ENCODE measurements at regions not wholly inside any gene's neighbourhood (a gene's known extent, or its start where the extent isn't known, plus 50 kb on each side); places are given as distances from the start of the nearest gene placed in this dataset.

GRCh38 chr10:107986571-107986970 lies 822.1 kb upstream of the SORCS1 start:
- TF ChIP-seq SP1 (IDR thresholded peaks at IDR 0.05): no peak
- TF ChIP-seq LEF1 (IDR thresholded peaks at IDR 0.05; ENCODE audit: borderline replicate concordance): no peak

GRCh38 chr10:107984581-107984980 lies 820.1 kb upstream of the SORCS1 start:
- POLR2A ChIA-PET: no interaction called here
- no peak for DNase-seq (ENCODE audit: extremely low spot score)
- CTCF ChIA-PET: no interaction called here
- TF ChIP-seq ELF4 (IDR thresholded peaks at IDR 0.05) (no peak), ARNT (IDR thresholded peaks at IDR 0.05) (no peak), HDGF (IDR thresholded peaks at IDR 0.05; ENCODE audit: borderline replicate concordance) (no peak), BHLHE40 (IDR thresholded peaks at IDR 0.05; ENCODE audit: borderline replicate concordance) (no peak), SUZ12 (IDR thresholded peaks at IDR 0.05) (no peak), NFRKB (IDR thresholded peaks at IDR 0.05) (no peak), SP1 (IDR thresholded peaks at IDR 0.05) (no peak), LEF1 (IDR thresholded peaks at IDR 0.05; ENCODE audit: borderline replicate concordance) (no peak)

More at GRCh38 chr10:107986571-107986970, 822.1 kb upstream of the SORCS1 start:
- ChIA-PET CTCF (no interaction called here), POLR2A (no interaction called here)
- DNase-seq (ENCODE audit: extremely low spot score): no peak

GRCh38 chr10:107984149-107984548 lies 819.6 kb upstream of the SORCS1 start:
- ChIA-PET CTCF (no interaction called here), POLR2A (no interaction called here)
- no peak for DNase-seq (ENCODE audit: extremely low spot score)
- TF ChIP-seq ARNT (IDR thresholded peaks at IDR 0.05) (no peak), L3MBTL2 (conservative IDR thresholded peaks at IDR 0.05) (no peak), TARDBP (IDR thresholded peaks at IDR 0.05) (no peak), ZNF384 (IDR thresholded peaks at IDR 0.05) (no peak), SUZ12 (IDR thresholded peaks at IDR 0.05) (no peak), FOXK2 (IDR thresholded peaks at IDR 0.05) (no peak), PKNOX1 (IDR thresholded peaks at IDR 0.05) (no peak), BHLHE40 (IDR thresholded peaks at IDR 0.05; ENCODE audit: borderline replicate concordance) (no peak), NFRKB (IDR thresholded peaks at IDR 0.05) (no peak), CTBP1 (IDR thresholded peaks at IDR 0.05; ENCODE audit: borderline replicate concordance) (no peak), LEF1 (IDR thresholded peaks at IDR 0.05; ENCODE audit: borderline replicate concordance) (no peak), SP1 (IDR thresholded peaks at IDR 0.05) (no peak), ELF4 (IDR thresholded peaks at IDR 0.05) (no peak), HDGF (IDR thresholded peaks at IDR 0.05; ENCODE audit: borderline replicate concordance) (no peak), FOXM1 (IDR thresholded peaks at IDR 0.05; ENCODE audit: borderline replicate concordance) (no peak), FOXA1 (IDR thresholded peaks at IDR 0.05) (no peak)

- no peak for TF ChIP-seq LEF1 (IDR thresholded peaks at IDR 0.05; ENCODE audit: borderline replicate concordance)
- no peak for TF ChIP-seq CTBP1 (IDR thresholded peaks at IDR 0.05; ENCODE audit: borderline replicate concordance)
- no peak for TF ChIP-seq L3MBTL2 (conservative IDR thresholded peaks at IDR 0.05)
- no peak for TF ChIP-seq BHLHE40 (IDR thresholded peaks at IDR 0.05; ENCODE audit: borderline replicate concordance)
- TF ChIP-seq TARDBP (IDR thresholded peaks at IDR 0.05): no peak
- TF ChIP-seq FOXM1 (IDR thresholded peaks at IDR 0.05; ENCODE audit: borderline replicate concordance): no peak
- TF ChIP-seq FOXK2 (IDR thresholded peaks at IDR 0.05): no peak
- no peak for TF ChIP-seq FOXA1 (IDR thresholded peaks at IDR 0.05)
- no peak for TF ChIP-seq NFRKB (IDR thresholded peaks at IDR 0.05)
- no peak for TF ChIP-seq HDGF (IDR thresholded peaks at IDR 0.05; ENCODE audit: borderline replicate concordance)
- no peak for TF ChIP-seq ELF4 (IDR thresholded peaks at IDR 0.05)
- POLR2A ChIA-PET: no interaction called here
- DNase-seq (ENCODE audit: extremely low spot score): no peak
- CTCF ChIA-PET: no interaction called here
These were observed 813.9 kb upstream of the SORCS1 start for GRCh38 chr10:107978455-107978854.

- ChIA-PET POLR2A (no interaction called here), CTCF (no interaction called here)
- DNase-seq (ENCODE audit: extremely low spot score): no peak
- TF ChIP-seq ZNF384 (IDR thresholded peaks at IDR 0.05) (no peak), HDGF (IDR thresholded peaks at IDR 0.05; ENCODE audit: borderline replicate concordance) (no peak)
These were observed 807.5 kb upstream of the SORCS1 start for GRCh38 chr10:107971973-107972372.

GRCh38 chr10:107971411-107971810 lies 806.9 kb upstream of the SORCS1 start:
- DNase-seq (ENCODE audit: extremely low spot score): no peak
- TF ChIP-seq HDGF (IDR thresholded peaks at IDR 0.05; ENCODE audit: borderline replicate concordance) (no peak), CTBP1 (IDR thresholded peaks at IDR 0.05; ENCODE audit: borderline replicate concordance) (no peak), SUZ12 (IDR thresholded peaks at IDR 0.05) (no peak), NFRKB (IDR thresholded peaks at IDR 0.05) (no peak), PKNOX1 (IDR thresholded peaks at IDR 0.05) (no peak), FOXM1 (IDR thresholded peaks at IDR 0.05; ENCODE audit: borderline replicate concordance) (no peak), ELF4 (IDR thresholded peaks at IDR 0.05) (no peak), SP1 (IDR thresholded peaks at IDR 0.05) (no peak), ZNF384 (IDR thresholded peaks at IDR 0.05) (no peak), FOXK2 (IDR thresholded peaks at IDR 0.05) (no peak), BHLHE40 (IDR thresholded peaks at IDR 0.05; ENCODE audit: borderline replicate concordance) (no peak)
- POLR2A ChIA-PET: no interaction called here
- CTCF ChIA-PET: no interaction called here

- TF ChIP-seq SUZ12 (IDR thresholded peaks at IDR 0.05) (no peak), CTBP1 (IDR thresholded peaks at IDR 0.05; ENCODE audit: borderline replicate concordance) (no peak), HDGF (IDR thresholded peaks at IDR 0.05; ENCODE audit: borderline replicate concordance) (no peak), BHLHE40 (IDR thresholded peaks at IDR 0.05; ENCODE audit: borderline replicate concordance) (no peak)
- no peak for DNase-seq (ENCODE audit: extremely low spot score)
- ChIA-PET CTCF (no interaction called here), POLR2A (no interaction called here)
These were observed 806.0 kb upstream of the SORCS1 start for GRCh38 chr10:107970512-107970911.

GRCh38 chr10:107969936-107970335 lies 805.4 kb upstream of the SORCS1 start:
- no peak for DNase-seq (ENCODE audit: extremely low spot score)
- ChIA-PET POLR2A (no interaction called here), CTCF (no interaction called here)
- no peak for TF ChIP-seq ARNT (IDR thresholded peaks at IDR 0.05)
- TF ChIP-seq LEF1 (IDR thresholded peaks at IDR 0.05; ENCODE audit: borderline replicate concordance): no peak
- no peak for TF ChIP-seq ZNF384 (IDR thresholded peaks at IDR 0.05)

Measured in HEK293T (cell line).